Adrenal gland (tissue), 5 donors: ENCODE measurements at regions not wholly inside any gene's neighbourhood (a gene's known extent, or its start where the extent isn't known, plus 50 kb on each side); places are given as distances from the start of the nearest gene placed in this dataset.

Experiments
- CTCF ChIP-seq, 6 experiments: fragments of 450-650 bp in 4 of 6; fragments of 200-600 bp in 2 of 6; sonication (generic) in 1 of 6; IDR thresholded peaks; 1 replicate in 5 of 6; 2 replicates in 1 of 6; pipeline versions ENCODE4 v1.5.1 to v1.8.0; 2016 to 2021; ENCODE audit warnings: antibody characterized with exemption in 6 of 6, mild to moderate bottlenecking in 2 of 6, moderate library complexity in 1 of 6
- POLR2A ChIP-seq, 2 donors: fragments of 450-650 bp; IDR thresholded peaks; one replicate each; pipeline ENCODE4 v1.6.1; 2017; ENCODE audit warnings: antibody characterized with exemption in 2 of 2, mild to moderate bottlenecking in 2 of 2, moderate library complexity in 1 of 2
- donor health status: DM: no; HTN: no; CAD: no.

- TF ChIP-seq CTCF (IDR thresholded peaks at IDR 0.05) = no peak
- no peak for TF ChIP-seq POLR2A (IDR thresholded peaks at IDR 0.05)
These were observed 179.5 kb downstream of the ZNF608 start for GRCh38 chr5:124566875-124567450.
